GM13976 (cell line): ENCODE measurements at regions not wholly inside any gene's neighbourhood (a gene's known extent, or its start where the extent isn't known, plus 50 kb on each side); places are given as distances from the start of the nearest gene placed in this dataset.

Source experiments
- DNase-seq: peaks from one replicate; pipeline ENCODE4 v3.0.0; 2012; ENCODE audit warnings: low spot score
- in situ Hi-C: fragments of 300-500 bp; cut with MboI; formaldehyde crosslinking; loops from one replicate; pipeline ENCODE4 v1.12.0; 2022; ENCODE audit warnings: low sequenced_read_pairs, mixed read lengths, inconsistent platforms; ENCODE audit not compliant: unreplicated experiment
- TF ChIP-seq, protein P1 (sequence below): IDR thresholded peaks from 2 replicates; pipeline ENCODE4 v1.5.1; 2012; ENCODE audit warnings: borderline replicate concordance, mild to moderate bottlenecking; ENCODE audit not compliant: insufficient read depth; ENCODE audit errors: extremely low read depth, missing control alignments, control extremely low read depth

DNA sequence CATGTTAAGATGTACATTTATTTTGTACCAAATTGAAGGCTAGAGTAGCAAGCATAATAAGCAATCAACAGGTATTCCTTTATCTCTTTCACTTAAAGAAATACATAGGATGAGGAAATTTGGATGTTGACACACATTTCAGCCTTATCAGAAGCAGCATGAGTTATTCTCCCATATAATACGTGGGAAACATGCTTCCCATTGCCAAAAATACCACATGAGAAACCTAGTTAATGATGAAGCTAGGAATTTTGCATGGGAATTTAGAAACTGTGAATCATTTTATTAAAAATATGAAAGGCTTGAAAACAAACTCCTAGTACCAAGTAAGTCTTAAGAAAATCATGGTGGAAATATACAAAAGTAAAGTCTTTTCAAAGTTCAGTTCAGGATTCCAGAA is 751.8 kb downstream of the TSN start:
- in situ Hi-C loops: no loop called here
- DNase-seq: no peak
- TF ChIP-seq, protein P1, sequence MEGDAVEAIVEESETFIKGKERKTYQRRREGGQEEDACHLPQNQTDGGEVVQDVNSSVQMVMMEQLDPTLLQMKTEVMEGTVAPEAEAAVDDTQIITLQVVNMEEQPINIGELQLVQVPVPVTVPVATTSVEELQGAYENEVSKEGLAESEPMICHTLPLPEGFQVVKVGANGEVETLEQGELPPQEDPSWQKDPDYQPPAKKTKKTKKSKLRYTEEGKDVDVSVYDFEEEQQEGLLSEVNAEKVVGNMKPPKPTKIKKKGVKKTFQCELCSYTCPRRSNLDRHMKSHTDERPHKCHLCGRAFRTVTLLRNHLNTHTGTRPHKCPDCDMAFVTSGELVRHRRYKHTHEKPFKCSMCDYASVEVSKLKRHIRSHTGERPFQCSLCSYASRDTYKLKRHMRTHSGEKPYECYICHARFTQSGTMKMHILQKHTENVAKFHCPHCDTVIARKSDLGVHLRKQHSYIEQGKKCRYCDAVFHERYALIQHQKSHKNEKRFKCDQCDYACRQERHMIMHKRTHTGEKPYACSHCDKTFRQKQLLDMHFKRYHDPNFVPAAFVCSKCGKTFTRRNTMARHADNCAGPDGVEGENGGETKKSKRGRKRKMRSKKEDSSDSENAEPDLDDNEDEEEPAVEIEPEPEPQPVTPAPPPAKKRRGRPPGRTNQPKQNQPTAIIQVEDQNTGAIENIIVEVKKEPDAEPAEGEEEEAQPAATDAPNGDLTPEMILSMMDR: no peak

DNA sequence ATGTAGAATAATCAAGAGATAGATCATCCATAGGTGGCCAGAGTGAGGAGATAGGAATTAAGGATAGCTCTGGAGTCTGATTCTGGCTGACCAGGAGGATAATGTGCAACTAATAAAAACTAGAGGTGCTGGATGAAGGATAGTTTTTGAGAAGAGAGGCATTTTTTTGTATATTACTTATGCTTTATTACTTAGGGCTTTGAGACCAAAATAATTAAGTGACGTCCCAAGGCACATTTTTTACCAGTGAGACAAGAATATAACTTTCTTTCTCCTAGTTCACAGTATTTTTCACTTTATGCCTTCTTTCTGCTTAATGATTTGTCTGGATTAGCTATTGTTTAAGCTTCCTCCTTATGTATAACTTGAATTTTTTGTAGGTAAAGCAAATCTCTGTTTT is 756.6 kb downstream of the TSN start:
- no peak for DNase-seq
- in situ Hi-C loops: no loop called here
- TF ChIP-seq, protein P1: no peak

DNA sequence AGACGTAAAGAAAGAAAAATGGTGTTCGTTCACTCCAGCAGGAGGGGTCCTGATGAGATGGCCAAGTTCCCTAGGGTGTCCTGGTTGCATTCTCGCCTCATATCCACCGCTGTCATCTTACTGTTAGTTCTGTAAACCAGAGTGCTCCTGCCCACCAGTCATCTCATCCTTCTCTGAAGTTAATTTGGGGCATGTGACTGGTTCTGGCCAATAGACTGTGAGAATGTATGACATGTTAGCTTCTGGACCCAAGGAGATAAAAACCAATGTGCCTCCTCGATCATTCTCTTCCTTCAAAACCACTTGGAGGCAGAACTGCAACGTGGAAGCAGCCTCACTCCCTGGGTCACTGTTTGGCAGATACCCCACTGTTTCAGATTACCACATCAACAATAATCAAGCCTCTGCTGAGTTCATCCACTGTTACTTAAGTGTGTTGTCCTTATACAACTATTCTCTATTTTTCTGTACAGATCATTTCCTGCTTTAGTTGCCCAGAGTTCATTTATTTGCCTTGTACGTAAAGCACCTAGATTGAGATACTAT is 759.1 kb downstream of the TSN start:
- TF ChIP-seq, protein P1: no peak
- no peak for DNase-seq
- in situ Hi-C loops: no loop called here

DNA sequence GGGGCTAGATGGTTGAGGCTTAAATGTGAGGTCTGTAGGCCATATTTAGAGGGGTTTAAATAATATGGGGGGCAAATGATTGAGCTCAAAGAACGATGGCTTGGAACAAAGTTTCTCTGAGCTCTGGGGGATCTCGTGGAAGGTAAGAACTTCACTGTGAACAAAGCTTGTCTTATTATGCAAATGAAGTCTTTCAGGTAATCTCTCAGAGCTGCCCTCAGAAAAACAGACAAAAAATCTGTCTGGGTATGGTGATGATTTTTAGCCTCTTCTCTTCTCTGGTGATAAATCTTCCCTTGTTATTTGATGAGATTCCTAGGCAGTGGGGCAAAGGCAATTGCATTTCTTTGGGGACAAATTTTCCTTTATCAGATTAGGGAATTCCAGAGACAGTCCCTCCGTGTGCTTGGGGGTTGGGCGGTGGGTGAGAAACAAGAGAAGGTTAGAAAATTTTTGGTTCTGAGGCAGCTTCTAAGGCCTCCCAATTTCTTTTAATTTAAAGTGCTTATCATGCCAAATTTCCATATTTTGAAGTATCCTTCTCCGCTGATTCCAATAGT is 760.4 kb downstream of the TSN start:
- TF ChIP-seq, protein P1: no peak
- in situ Hi-C loops: no loop called here
- DNase-seq: no peak

DNA sequence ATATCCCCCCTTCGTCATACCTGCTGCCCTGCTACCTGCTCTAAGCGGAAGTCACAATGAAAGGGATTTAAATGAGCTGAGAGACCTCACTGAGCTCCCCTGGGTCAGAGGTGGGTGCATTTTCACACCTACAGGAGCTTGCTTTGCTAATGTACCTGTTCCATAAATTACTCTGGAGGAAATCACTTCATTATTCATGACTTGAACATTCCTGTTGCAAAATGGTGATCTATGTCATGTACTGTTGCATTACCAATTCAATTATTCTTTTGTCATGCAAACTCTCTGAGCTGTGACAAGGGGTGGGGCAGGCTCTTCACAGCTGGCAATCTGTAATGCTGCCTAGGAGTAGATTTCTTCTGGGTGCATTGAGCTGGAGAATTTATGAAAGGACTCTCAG is 761.3 kb downstream of the TSN start:
- DNase-seq: no peak
- in situ Hi-C loops: no loop called here

DNA sequence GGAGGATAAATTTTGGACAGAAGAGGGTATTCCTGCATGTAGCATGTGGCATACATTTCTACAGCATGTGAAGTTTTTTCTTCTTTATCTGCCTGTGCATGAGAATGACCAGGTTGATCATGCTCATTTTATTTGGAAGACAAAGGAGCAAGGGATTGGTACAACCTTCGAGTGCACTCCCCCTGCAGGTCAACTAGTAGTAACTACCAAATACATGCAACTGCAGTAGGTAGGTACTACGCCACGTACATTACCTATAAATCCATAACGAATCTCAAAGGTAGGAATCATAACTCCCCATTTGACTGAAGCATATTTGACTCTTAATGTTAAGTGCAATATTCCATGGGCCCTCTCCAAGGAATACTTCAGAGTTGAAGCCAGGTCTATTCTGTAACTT is 763.9 kb downstream of the TSN start:
- in situ Hi-C loops: no loop called here
- DNase-seq: no peak
- TF ChIP-seq, protein P1: no peak

More for the DNA sequence above, 761.3 kb downstream of the TSN start:
- TF ChIP-seq, protein P1: no peak
